GM19372 (cell line): ENCODE measurements at regions not wholly inside any gene's neighbourhood (a gene's known extent, or its start where the extent isn't known, plus 50 kb on each side); places are given as distances from the start of the nearest gene placed in this dataset.
"Not testable (repeated sequence)": the region's sequence is repeated elsewhere in the genome, so short reads cannot be mapped to it uniquely, and the experiment has no call there.

Source experiments
- ATAC-seq: cut with Tn5 transposase; IDR thresholded peaks from one replicate; pipeline ENCODE4 v1.9.1; 2021; ENCODE audit warnings: mild to moderate bottlenecking, low read depth, moderate library complexity; ENCODE audit not compliant: unreplicated experiment

DNA sequence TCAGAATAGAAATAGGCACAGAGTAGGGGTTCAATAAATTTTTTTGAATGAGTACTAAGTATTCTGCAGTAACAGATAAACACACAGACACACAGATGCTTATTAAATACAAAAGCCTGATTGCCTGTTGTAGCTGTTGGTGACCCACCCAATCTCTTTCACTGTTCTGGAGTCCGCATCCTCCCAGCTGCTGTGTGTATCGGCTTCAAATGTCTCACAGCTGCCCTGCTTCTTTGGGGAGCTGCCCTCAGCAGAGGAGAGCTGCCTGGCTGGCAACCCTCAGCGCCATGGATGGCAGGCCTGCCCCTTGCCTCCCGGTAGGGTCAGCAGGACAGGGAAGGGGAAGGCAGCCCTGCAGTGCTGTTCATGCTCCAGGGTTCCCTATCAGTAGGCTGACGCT is 50.5 kb upstream of the PRNP start:
- ATAC-seq, result no peak

DNA sequence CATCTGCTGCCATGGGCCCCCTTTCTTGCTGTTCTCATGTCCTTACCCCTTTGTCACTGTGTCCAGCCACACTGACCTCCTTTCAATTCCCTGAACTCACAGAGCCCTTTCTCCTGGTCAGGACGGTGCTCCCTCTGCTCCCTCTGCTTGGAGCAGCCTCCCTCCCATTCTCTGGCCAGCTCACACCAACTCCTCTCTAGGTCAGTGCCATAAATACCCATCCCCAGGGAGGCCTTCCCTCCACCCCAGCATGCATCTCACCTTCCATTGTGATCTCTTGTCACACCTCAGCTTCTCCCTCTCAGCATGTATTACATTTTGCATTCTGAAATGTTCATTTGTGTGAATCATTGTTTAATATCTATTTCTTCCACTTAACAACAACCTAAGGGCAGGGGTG is 50.9 kb upstream of the PRNP start:
- no peak for ATAC-seq

DNA sequence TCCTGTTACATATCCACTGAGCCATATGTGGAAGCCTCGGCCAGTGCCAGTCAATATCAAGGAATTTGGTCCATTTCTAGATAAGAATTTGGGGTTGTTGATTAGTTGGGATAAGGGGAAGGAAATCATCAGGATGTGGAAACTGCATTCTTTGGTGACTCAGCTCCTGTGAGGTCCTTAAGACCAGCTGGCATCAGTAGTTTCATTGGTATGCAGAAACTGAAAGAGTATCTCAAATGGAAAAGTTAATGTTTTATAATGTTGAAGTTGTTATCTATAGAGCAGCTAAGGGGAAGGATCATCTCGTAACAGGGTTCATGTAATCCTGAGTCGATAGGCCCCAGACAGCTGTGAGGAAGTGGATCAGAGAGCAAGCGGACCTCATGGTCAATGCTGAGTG is 52.5 kb upstream of the PRNP start:
- no peak for ATAC-seq

DNA sequence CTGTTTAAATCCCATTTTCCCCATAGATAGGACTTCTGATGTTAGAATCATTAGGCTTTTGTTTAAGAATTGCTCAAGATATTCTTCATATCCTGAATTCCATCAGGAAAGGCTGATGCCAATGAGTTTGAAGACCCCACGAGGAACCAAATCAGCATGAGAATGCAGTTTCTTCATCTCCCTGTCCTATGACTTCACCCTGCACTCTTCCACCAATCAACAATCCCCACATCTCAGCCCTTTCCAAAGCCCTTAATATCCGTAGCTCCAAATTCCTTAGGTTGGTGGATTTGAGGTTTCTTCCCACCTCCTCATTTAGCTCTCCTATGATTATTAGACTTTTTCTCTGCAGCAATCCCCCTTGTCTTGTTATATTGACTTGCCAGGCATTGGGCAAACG is 52.9 kb upstream of the PRNP start:
- ATAC-seq, result no peak

DNA sequence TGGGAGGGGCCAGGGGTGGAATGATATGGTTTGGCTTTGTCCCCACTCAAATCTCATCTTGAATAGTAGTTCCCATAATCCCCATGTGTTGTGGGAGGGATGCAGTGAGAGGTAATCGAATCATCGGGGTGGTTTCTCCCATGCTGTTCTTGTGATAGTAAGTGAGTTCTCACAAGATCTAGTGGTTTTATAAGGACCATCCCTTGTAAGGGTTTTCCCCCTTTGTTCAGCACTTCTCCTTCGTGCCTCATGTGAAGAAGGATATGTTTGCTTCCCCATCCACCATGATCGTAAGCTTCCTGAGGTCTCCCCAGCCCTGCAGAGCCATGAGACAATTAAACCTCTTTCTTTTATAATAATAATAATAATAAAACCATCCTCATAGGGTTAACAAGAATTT is 53.4 kb upstream of the PRNP start:
- ATAC-seq, result no peak

- no peak for ATAC-seq
These were observed 60.0 kb upstream of the PRNP start for GRCh38 chr20:4626228-4626627.

DNA sequence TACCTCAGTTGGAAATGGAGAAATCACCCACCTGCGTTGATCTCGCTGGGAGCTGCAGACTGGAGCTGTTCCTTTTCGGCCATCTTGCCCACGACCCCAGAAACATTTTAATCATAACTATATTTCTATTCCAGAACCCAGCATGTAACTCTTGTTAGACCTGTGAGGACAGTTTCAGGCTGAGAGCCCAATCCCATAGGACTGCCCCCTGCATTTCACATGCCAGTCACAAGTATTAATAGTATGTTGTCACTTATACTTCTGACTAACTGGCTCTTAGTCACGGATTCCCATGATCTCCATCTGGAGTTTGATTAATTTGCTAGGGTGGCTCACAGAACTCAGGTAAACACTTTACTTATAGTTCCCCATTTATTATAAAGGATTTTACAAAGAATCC is 60.6 kb upstream of the PRNP start:
- no peak for ATAC-seq

GRCh38 chr20:4624675-4625336 is 61.5 kb upstream of the PRNP start:
- ATAC-seq, result not testable (repeated sequence)

DNA sequence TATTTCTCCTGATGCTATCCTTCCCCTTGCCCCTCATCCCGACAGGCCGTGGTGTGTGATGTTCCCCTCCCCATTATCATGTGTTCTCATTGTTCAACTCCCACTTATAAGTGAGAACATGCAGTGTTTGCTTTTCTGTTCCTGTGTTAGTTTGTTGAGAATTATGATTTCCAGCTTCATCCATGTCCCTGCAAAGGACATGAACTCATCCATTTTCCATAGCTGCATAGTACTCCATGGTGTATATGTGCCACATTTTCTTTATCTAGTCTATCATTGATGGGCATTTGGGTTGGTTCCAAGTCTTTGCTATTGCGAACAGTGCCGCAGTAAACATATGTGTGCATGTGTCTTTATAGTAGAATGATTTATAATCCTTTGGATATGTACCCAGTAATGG is 67.1 kb upstream of the PRNP start:
- not testable (repeated sequence) for ATAC-seq

DNA sequence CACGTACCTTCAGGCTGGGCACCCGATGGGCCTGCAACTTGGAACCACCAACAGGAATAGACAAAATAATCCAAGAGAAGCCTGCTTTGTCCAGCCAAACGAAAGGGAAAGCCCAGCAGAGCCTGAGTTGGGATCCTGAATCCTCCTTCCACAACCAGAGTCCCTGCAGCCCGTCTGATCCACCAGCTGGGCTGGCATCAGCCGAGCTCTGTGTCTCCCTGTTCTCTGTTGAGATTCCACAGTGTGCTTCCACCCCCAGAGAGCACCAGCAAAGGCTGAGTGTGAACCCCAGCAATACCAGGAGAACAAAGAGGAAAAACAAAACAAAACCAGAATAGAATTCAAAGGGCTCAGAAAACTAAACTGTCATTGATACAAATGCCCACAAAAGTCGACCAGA is 68.8 kb upstream of the PRNP start:
- no peak for ATAC-seq

DNA sequence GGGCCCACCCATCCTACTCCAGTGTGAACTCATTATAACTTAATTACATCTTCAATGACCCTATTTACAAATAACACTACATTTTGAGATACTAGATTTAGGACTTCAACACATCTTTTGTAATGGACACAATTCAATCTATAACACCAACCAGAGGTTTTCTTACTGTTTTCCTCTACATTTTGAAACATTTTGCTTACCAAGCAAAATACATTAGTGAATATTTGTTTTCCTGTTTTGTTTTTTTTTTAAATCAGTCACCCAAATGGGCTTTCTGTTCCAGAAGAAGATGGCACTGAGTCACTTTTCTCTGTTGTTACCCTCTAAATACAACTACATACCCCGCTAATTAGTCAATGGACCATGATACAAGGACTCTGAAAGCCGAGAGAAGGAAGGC is 69.2 kb upstream of the PRNP start:
- no peak for ATAC-seq

DNA sequence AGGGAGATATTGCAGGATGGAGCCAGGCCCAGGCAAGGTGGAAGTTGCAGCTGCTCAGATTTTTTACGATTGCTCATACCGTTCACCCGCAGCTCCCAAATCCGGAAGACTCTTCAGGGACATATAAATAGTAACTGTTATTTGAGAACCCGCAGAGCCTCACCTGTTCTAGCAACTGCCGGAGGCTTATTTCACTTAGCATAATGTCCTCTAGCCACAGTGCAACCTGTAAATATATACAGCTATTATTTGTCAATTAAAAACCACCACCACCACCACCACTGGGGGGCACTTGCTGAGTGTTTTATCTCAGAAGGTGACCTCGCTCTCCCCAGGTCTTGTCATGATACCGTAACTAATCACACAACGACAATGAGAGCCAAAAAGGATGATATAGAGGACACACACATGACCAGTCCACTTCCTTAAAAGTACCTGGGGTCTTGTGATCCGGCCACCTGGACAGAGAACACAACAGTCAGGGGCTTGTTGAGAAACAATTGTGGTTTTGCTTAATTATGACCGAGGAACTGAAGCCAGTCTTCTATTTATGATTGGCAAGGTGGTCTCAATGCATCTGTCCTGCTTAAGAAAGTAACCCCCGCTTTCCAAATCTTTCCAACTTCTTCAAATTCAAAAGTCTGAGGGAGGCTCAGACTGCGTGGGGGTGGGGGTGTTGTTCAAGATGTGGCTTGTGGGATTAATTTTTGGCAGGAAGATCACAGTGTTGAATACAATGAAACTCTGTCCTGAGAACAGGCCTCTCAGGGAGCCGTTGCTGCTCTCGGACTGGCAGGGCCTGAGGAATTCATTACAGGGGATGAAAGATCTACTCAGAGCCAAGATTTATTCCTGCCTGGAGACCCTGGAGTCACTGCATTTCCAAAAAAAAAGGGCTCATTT is 72.3 kb upstream of the PRNP start:
- peak; percentile 43 for ATAC-seq

GRCh38 chr20:4613184-4613583 is 73.1 kb upstream of the PRNP start:
- ATAC-seq, result no peak

GRCh38 chr20:4610871-4611270 is 75.4 kb upstream of the PRNP start:
- ATAC-seq, result no peak

GRCh38 chr20:4609511-4609910 is 76.7 kb upstream of the PRNP start:
- ATAC-seq, result no peak

- ATAC-seq, result no peak
These were observed 77.4 kb upstream of the PRNP start for GRCh38 chr20:4608861-4609260.

DNA sequence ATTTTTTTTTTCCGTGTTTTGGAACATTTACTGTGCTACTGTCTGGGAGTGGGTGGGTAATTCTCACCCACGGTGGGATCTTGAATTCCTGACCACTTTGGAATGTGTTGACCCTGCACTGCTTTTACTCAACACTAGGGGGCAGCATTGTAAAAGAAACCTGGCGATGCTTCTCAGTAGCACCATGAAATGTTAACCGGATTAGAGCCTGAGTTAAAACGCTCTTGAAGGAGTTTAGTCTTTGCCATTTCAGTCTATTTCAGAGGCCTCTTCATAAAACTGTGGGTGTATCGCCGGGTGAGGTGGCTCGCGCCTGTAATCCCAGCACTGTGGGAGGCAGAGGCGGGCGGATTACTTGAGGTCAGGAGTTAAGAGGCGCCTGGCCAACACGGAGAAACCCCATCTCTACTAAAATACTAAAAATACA is 79.0 kb upstream of the PRNP start:
- ATAC-seq, result peak; percentile 54

- no peak for ATAC-seq
These were observed 80.2 kb upstream of the PRNP start for GRCh38 chr20:4606051-4606450.

GRCh38 chr20:4605166-4605565 is 81.1 kb upstream of the PRNP start:
- no peak for ATAC-seq

GRCh38 chr20:4604580-4604979 is 81.7 kb upstream of the PRNP start:
- no peak for ATAC-seq

GRCh38 chr20:4603724-4604123 is 82.5 kb upstream of the PRNP start:
- ATAC-seq, result no peak

- no peak for ATAC-seq
These were observed 84.0 kb upstream of the PRNP start for GRCh38 chr20:4602297-4602631.
